MCF 10A (cell line): ENCODE measurements at regions not wholly inside any gene's neighbourhood (a gene's known extent, or its start where the extent isn't known, plus 50 kb on each side); places are given as distances from the start of the nearest gene placed in this dataset.

Source experiments
- BruUV-seq: library from RNA; stranded (reverse); fragments of 400-500 nt; replicated peaks from 2 replicates; lab custom pipeline; 2021; lab: Mats Ljungman, UMichigan
- CTCF ChIA-PET: fragments of 300-600 bp; sonication (Branson Sonifier 250); formaldehyde crosslinking; extraction: SDS; loops from one replicate; lab custom pipeline; 2021; ENCODE audit warnings: antibody characterized with exemption, inconsistent platforms; lab: Yijun Ruan, JAX
- POLR2A ChIA-PET: fragments of 300-600, 350-650 bp; sonication (Branson Sonifier 250); formaldehyde crosslinking; extraction: SDS; loops from one replicate; lab custom pipeline; 2020; ENCODE audit warnings: antibody characterized with exemption, inconsistent platforms; lab: Yijun Ruan, JAX
- DNase-seq: peaks from one replicate; pipeline ENCODE4 v3.0.0-alpha.2; 2018; ENCODE audit not compliant: unreplicated experiment
- H3K27ac Mint-ChIP-seq: one replicate; pipeline ENCODE4 v1.8.0; 2022; ENCODE audit warnings: mild to moderate bottlenecking, low read depth, mixed read lengths; ENCODE audit not compliant: unreplicated experiment
- H3K27me3 Mint-ChIP-seq: one replicate; pipeline ENCODE4 v1.8.0; 2022; ENCODE audit warnings: mixed read lengths; ENCODE audit not compliant: insufficient read depth, unreplicated experiment
- H3K36me3 Mint-ChIP-seq: one replicate; pipeline ENCODE4 v1.8.0; 2022; ENCODE audit warnings: mild to moderate bottlenecking, moderate library complexity, mixed read lengths; ENCODE audit not compliant: insufficient read depth, unreplicated experiment
- H3K4me1 Mint-ChIP-seq: one replicate; pipeline ENCODE4 v1.8.0; 2022; ENCODE audit warnings: mixed read lengths; ENCODE audit not compliant: insufficient read depth, unreplicated experiment
- H3K4me3 Mint-ChIP-seq: one replicate; pipeline ENCODE4 v1.8.0; 2022; ENCODE audit warnings: mild to moderate bottlenecking, moderate library complexity, mixed read lengths; ENCODE audit not compliant: unreplicated experiment
- H3K9me3 Mint-ChIP-seq: one replicate; pipeline ENCODE4 v1.8.0; 2022; ENCODE audit warnings: mixed read lengths; ENCODE audit not compliant: unreplicated experiment
- intact Hi-C: fragments of 100-400 bp; cut with micrococcal nuclease; formaldehyde crosslinking; loops from 2 replicates; pipeline ENCODE4 v1.14.1; 2022
- TF ChIP-seq, protein P1 (sequence below): fragments of 200-600 bp; IDR thresholded peaks from one replicate; pipeline ENCODE4 v1.8.0; 2022; ENCODE audit warnings: antibody characterized with exemption, mild to moderate bottlenecking; ENCODE audit not compliant: unreplicated experiment

DNA sequence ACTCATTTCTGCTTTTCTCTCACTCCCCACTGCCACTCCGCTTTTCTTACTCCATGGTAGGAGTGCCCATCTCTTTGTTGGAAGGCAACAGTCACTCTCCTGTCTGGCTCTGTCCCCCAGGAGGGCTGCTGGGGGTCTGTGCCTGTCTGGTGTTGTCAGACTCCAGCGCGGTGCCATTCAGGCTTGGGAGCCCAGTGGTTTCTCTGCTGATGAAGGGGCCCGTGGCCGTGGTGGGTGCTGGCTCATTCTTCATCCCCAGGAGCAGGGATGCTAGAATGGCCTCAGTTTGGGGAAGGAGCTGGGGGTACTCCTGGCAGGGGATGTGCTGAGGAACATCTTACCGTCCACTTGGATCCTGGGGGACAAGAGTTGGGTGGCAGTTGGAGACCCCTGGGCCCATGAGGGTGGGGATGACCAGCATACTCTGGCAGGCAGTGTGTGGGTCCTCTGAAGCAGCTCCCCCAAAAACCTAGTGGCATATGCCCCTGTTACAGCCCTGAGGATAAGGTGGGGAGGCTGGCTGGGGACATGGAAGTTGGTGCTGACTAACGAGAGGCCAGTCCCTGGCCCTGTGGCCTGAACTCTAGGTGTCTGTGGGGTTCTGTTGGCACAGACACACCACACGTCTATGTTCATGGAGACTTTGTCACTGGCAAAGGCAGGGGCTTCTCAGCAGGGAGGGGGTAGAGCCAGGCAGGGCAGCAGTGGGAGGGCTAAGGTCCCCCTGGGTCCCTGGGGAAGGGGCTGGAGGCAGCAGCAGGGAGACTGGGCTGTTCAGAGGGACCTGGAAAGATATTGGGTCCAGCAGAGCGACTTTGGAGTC is 102.8 kb upstream of the RET start:
- no TSS peak for BruUV-seq

GRCh38 chr10:42974693-42975002 is 102.2 kb upstream of the RET start:
- H3K36me3 Mint-ChIP-seq = no peaks in the 10 kb centered on the region
- H3K27ac Mint-ChIP-seq = no peak overlapping the region
- no peaks in the 10 kb centered on the region for H3K27me3 Mint-ChIP-seq
- no TSS peak for BruUV-seq
- TF ChIP-seq, protein P1, sequence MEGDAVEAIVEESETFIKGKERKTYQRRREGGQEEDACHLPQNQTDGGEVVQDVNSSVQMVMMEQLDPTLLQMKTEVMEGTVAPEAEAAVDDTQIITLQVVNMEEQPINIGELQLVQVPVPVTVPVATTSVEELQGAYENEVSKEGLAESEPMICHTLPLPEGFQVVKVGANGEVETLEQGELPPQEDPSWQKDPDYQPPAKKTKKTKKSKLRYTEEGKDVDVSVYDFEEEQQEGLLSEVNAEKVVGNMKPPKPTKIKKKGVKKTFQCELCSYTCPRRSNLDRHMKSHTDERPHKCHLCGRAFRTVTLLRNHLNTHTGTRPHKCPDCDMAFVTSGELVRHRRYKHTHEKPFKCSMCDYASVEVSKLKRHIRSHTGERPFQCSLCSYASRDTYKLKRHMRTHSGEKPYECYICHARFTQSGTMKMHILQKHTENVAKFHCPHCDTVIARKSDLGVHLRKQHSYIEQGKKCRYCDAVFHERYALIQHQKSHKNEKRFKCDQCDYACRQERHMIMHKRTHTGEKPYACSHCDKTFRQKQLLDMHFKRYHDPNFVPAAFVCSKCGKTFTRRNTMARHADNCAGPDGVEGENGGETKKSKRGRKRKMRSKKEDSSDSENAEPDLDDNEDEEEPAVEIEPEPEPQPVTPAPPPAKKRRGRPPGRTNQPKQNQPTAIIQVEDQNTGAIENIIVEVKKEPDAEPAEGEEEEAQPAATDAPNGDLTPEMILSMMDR = no peak
- DNase-seq = no peak
- POLR2A ChIA-PET = no interaction called here
- H3K4me3 Mint-ChIP-seq = no peak overlapping the region
- peaks cover 6% of the 10 kb centered on the region for H3K9me3 Mint-ChIP-seq
- CTCF ChIA-PET = interaction anchor here (0.7 kb wide), 1 partner anchor 552 kb away, joined by 4 read pairs; no protein-coding TSS in a partner anchor
- intact Hi-C loops = loop anchor here (5.0 kb wide), 1 partner anchor 273 kb away; no protein-coding TSS in a partner anchor
- no peaks in the 10 kb centered on the region for H3K4me1 Mint-ChIP-seq

More for the DNA sequence above, 102.8 kb upstream of the RET start:
- ChIA-PET CTCF (interaction anchor here (0.7 to 0.8 kb wide), 2 partner anchors 124 to 551 kb away, joined by 3 to 4 read pairs; no protein-coding TSS in a partner anchor), POLR2A (no interaction called here)
- intact Hi-C loops = no loop called here
- Mint-ChIP-seq H3K4me3 (no peak overlapping the region), H3K9me3 (peaks cover 6% of the 10 kb centered on the region), H3K27ac (no peak overlapping the region), H3K4me1 (no peaks in the 10 kb centered on the region), H3K27me3 (no peaks in the 10 kb centered on the region), H3K36me3 (no peaks in the 10 kb centered on the region)
- no peak for DNase-seq
- TF ChIP-seq, protein P1 = no peak

DNA sequence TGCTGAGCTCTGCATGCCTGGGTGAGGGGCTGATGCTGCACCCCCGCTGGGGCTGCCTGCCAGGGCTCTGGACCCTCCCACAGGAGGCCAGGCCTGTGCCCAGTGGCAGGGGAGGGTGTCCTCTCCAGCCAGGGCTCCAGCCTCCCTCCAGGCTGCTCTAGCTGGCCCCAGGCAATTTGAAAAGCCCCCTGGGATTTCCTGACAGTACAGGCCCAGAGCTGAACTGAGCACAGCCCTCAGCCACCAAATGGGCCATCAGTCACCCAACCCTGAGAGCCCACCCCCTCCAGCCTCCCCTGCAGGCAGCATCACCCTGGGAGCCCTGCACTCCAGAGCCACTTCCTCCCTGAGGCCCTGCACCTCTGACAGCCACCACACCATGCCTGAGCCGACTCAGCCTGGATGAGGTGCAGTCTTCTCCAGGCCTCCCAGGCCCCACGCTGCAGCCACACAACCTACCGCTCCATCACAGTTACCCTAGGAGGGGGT is 101.8 kb upstream of the RET start:
- Mint-ChIP-seq H3K27ac (no peak overlapping the region), H3K4me1 (no peaks in the 10 kb centered on the region), H3K9me3 (peaks cover 6% of the 10 kb centered on the region), H3K36me3 (no peaks in the 10 kb centered on the region), H3K27me3 (no peaks in the 10 kb centered on the region), H3K4me3 (no peak overlapping the region)
- CTCF ChIA-PET = interaction anchor here (0.7 kb wide), 1 partner anchor 552 kb away, joined by 4 read pairs; no protein-coding TSS in a partner anchor
- intact Hi-C loops = loop anchor here (5.0 kb wide), 1 partner anchor 272 kb away; no protein-coding TSS in a partner anchor
- POLR2A ChIA-PET = no interaction called here
- BruUV-seq = no TSS peak
- TF ChIP-seq, protein P1 = no peak
- DNase-seq = no peak

GRCh38 chr10:42975558-42976340 is 101.1 kb upstream of the RET start:
- TF ChIP-seq, protein P1 = no peak
- Mint-ChIP-seq H3K9me3 (peaks cover 6% of the 10 kb centered on the region), H3K36me3 (no peaks in the 10 kb centered on the region), H3K27me3 (no peaks in the 10 kb centered on the region), H3K27ac (no peak overlapping the region), H3K4me3 (no peak overlapping the region), H3K4me1 (no peaks in the 10 kb centered on the region)
- BruUV-seq = no TSS peak
- POLR2A ChIA-PET = no interaction called here
- intact Hi-C loops = loop anchor here (5.0 kb wide), 1 partner anchor 272 kb away; no protein-coding TSS in a partner anchor
- peak; percentile 4 for DNase-seq
- CTCF ChIA-PET = interaction anchor here (0.8 kb wide), 1 partner anchor 16 kb away, joined by 4 read pairs; no protein-coding TSS in a partner anchor
